HG02981 (cell line): ENCODE measurements at regions not wholly inside any gene's neighbourhood (a gene's known extent, or its start where the extent isn't known, plus 50 kb on each side); places are given as distances from the start of the nearest gene placed in this dataset.

Experiments
- ATAC-seq: cut with Tn5 transposase; IDR thresholded peaks from one replicate; pipeline ENCODE4 v1.9.1; 2021; ENCODE audit warnings: mild to moderate bottlenecking, moderate library complexity; ENCODE audit not compliant: unreplicated experiment

DNA sequence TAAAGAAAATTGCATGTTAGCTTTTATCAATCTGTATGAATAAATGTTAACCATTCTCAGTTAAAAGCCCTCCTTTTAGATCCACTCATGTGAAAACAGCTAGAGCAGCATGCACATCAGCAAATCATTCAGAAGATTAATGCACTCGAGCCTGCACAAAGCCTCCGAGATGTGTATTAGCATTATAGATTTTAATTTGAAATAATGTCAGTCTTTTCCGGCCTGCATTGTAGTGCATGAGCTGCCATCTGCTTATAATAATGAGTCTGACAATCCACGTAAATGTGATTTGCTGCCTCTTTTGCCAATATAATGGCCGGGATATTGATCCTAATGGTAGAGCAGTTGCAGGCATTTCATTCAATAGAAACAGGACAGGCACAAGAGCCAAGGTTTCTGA, 585.1 kb downstream of the IRX1 start:
- no peak for ATAC-seq

DNA sequence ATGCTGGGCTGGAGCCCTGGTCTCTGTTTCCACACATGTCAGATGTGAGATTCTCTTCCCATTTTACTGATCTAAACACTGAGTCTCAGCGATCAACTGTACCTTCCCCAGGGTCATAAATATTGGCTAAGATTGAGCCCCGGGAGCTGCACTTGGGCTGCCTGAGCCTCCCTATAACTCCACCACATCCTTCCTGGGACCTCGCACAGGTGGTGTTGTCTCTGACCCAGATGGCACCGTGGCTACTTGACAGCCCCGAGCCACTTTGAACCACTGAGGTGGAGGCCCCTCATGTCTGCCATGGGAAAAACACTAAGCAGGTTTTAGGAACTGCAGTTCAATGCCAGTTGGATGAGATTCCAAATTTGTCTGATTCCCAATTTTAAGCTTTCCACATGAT, 586.5 kb downstream of the IRX1 start:
- ATAC-seq: no peak

DNA sequence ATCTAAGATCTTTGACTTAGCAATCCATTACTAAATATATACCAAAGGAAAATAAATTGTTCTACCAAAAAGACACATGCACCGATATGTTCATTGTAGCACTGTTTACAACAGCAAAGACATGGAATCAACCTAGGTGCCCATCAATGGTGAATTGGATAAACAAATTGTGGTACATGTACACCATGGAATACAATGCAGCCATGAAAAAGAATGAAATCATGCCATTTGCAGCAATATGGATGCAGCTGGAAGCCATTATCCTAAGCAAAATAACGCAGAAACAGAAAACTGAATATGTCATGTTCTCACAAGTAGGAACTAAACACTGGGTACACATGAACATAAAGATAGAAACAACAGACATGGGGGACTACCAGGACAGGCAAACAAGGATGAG, 589.5 kb downstream of the IRX1 start:
- ATAC-seq: no peak

DNA sequence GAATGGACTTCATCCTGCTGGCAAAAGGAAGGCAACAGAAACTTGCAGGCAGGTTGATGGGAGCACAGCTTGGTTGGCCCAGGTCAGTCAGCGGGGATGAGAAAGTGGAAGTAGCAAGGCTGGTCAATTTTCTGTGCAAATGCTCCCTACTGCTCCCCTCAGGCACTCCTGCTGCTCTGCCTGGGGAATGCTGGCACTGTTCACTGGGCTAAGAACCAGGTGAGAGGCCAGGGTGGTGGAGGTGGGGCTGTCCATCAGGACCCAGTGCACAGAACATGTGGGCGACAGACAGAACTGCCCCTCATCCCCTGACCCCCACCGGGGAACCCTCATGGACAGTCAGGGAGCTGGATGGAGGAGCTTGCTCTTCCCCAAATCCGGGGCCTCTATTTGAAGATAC, 593.1 kb downstream of the IRX1 start:
- no peak for ATAC-seq

DNA sequence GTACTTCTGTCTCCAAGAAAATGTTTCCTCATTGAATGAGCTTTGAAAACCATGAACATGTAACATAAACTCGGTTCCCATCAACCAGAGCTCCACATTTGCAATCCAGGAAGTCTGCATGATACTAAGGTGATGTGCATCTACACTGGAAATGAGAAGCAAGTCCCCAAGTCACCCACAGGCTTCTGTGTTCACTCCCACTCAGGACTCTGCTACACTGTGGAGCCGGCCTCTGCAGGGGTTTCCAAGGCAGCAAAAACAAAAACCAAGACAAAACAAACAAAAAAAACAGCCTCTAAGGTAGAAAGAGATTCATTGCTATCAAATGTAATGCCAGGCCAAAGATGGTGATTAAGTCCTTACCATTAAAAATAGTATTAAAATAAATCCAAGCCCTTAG, 593.7 kb downstream of the IRX1 start:
- no peak for ATAC-seq

DNA sequence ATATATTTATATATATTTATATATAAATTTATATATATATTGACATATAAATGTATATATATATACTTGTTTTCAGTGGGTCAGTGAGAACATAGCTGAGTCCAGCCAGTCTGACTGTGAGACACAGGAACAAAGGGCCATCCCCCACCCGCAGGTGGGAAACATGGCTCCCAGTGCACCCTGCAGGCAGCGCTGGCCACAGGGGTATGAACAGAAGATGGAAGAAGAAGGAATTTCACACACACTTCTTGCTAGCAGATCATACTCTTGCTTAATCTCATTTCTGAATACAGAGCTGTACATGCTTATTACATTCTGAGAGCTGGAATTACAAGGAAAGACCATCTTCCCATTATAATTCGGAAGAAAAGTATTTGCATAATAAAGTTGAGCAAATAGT, 595.4 kb downstream of the IRX1 start:
- no peak for ATAC-seq

DNA sequence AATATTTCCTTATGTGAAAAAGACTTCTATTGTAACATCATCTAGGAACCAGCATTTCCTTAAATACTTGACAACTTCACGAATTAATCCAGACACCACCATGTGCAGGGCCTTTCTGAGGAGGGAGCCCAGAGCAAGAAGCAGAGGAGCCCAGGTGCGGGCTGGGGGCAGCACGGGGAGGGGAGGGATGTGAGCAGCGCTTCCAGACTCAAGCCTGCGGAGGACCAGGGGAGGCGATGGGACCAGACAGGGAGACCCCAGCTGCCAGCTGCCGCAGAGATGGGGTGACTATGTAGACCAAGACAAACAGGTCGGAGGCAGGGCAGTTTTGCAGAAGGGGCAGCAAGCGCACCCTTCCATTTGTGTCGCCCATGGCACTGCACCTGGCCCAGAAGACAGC, 596.1 kb downstream of the IRX1 start:
- no peak for ATAC-seq

DNA sequence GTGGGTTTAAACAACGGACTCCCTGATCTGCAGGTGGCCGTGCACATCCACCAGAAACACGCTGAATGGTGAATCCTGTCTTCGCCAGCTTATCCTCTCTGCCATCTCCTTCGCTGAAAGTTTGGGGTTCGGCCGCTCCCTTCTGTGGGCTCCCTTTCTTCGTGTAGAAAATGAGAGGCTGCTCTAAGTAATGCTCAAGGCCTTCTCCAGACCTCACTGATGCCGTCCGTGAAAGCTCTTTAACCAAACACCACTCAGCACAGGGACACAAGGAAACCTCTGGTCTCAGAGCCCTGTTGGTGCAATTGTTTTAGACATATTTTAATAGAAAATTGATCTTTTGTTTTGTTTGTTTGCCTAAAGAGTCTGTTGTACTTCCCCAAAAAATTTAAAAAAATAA, 596.5 kb downstream of the IRX1 start:
- no peak for ATAC-seq

DNA sequence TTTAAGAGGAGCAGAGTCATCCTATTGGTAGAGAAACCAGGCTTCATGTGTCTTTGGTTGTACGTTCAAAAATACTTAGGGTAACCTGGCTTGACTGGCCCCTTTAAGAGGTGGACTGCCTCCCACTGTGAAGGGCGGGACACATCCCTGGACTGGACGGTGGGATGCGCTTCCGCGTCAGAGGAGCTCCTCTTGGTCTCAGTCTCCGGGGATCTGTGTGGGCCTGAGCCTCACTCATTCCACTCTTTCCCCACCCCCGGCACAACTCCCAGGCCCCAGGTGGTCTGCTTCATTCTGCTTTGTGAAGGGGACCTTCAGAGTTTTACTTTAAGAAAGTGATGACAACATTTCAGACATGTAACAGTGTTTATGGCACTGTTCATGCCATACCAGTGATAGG, 601.1 kb downstream of the IRX1 start:
- no peak for ATAC-seq

DNA sequence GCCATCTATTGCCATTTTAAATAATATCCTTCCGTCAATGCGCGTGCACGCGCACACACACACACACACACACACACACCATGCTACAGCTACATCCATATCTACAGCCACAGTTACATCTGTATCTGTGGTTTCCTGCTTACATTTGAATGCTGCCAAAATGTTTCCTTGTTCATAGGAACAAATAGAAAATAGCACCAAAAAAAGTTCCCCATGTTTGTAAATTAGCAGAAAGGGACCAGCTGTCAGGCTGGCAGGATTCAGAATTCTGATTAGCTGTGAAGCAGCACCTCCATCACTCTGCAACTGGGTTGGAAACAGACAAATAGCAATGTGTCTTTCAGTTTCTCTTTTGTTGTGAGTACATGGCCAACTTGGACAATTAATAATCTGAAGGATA, 601.5 kb downstream of the IRX1 start:
- ATAC-seq: no peak

DNA sequence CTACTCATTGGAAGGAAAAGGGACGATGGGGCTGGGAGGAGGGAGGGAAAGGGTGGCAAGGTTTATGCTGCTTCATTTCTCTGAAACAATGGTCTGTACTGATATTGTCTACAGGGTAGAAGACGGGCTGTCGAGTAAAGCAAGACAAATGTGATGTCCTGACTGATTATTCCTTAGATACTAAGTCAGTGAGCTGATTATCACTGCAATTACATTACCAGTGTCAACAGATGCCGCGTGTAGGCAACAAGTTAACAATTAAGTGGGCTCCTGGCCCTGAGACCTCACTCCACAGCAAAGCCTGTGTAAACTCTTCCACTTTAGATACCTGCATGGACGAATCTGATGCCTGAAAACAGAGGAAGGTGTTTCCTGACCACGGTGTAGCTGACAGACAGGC, 602.8 kb downstream of the IRX1 start:
- ATAC-seq: no peak

DNA sequence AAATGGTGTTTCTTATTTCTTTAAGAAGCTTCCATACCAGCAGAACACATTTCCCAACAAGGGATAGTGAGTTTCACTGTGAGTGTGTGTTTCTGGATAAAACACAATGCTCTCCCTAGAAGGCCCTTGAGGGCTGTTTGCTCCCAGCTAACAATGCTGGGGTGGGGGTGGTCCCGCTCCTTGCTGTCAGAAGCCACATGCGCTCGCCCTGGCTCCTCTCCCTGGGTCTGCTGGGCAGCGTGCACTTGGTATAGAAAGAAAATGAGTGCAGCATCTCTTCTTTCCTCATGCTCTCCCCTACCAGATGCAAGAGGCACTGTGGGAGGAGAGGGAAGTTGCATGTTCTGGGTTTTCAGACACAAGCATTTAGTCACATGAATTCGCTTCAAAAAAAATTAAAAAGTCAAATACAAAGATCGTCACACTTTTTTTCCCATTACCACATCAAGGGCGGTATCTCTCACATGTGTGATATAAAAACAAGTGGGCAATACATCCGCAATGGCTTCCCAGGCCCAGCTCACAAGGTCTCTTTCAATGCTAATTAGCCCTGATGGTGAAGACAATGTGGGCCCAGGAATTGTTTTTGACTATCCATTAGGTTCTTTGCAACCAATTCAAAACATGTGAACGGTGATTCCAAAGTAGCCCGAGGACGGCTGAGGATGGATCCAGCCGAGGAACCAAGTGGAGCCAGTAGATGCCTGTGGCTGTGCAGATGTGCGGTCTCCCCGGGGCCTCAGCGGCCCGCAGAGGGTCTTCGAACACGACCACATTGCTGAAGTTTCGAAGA, 603.6 kb downstream of the IRX1 start:
- ATAC-seq: no peak

DNA sequence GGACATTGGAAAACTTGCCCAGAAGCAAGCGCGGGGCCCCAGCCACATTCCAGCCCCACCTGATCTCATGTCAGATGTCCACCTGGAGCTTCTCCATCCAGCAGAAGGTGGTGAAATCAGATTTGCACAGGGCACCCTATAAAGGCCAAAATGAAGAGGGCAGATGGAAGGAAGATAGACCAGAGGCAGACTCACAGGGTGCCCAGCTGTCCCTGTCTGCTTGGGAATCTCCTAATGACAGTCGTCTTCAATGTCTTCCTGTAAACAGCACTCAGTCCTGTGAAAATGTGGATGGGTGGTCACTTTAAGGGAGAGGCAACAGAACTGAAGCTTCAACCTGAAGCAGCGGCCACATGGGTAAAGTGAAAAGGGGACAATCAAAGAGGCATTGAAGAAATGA, 607.5 kb downstream of the IRX1 start:
- no peak for ATAC-seq

DNA sequence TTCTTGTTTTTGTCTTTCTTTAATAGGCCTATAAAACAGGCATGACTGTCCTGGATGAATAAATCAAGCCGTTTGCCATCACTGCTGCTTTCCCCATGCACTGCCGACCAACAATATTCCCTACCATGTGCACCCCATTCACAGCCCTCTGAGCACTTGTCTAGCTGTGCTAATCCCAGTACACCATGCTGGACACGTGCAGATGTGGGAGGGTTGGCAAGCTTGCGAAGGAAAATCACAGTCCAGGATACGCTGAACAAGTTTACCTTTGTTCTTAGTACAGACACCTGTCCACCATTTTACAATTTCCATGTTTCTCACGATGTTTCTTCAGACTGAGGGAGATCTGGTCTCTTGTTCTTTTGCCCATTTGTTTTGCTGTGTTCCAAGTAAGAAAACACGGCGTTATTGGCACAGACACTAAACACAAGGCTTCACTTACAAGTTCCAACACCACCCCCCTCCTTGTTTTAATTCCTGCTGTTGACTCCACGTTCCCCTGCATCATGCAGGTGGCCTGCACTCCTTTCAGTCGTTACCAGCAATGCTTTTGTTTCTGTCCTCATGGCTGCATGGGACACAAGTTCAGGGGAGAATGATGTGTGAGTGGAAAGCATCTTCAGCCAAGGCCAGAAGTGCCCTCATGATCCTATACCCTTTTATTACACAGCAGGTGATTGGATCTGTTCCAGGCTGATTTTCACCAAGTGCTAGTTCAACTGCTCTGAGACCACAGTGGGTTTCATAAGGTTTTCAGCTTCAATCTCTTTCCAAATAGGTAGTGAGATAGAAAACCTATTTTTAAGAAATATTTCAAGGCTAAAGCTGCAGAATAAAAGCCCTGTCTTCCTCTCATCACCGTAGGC, 608.9 kb downstream of the IRX1 start:
- no peak for ATAC-seq

DNA sequence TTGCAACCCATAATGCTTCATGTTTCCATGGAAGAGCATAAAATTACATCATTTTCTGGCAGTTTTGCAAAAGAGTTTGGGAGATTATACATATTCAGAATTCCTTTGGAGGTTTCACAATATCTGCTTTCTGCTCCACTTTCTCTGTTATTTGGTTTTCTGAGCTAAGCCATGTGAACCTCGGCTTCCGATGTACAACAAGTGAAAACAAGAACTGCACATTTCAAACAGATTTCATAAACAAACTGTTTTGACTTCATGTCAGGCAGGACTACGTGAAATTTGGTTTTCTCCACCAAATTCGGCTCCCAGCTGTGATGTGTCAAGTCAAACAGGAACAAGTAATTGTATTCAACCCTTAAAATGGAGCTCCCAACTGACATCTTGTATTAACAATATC, 609.8 kb downstream of the IRX1 start:
- no peak for ATAC-seq

DNA sequence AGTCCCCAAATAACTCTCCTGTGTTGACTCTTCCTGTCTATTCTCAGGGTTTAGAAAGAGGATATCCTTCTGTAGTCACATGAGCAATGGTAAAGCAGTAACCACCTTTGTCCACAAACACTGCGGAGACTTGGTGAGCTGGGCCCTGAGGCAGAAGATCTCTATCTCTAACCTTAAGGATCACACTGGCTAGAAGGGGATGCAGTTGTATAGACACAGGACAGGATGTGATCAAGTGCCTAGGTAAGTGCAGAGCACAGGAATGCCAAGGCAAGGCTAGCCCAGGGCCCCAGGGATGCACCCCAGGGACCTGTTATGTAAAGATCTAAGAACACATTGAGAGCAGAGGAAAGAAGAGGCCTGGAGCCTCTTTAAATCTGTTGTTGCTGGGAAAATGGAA, 610.5 kb downstream of the IRX1 start:
- ATAC-seq: no peak

DNA sequence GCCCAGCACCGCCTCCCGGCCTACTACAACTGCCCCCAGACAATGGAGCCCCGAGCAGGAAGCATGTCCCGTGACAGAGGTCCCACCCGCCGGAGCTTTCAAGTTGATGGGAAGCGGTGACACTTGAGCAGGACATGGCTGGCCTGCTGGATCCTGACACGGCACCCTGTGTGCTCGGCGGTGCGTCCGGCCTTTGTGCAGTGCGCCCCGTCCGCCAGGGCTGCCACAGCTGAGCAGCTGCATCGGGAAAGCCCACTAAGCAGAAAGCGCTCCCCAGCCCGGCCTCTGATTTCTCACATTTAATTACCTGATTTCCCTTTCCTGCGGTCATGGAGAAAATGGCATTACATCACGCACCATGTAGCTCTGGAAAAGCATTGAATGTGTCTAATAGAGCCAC, 611.9 kb downstream of the IRX1 start:
- no peak for ATAC-seq

DNA sequence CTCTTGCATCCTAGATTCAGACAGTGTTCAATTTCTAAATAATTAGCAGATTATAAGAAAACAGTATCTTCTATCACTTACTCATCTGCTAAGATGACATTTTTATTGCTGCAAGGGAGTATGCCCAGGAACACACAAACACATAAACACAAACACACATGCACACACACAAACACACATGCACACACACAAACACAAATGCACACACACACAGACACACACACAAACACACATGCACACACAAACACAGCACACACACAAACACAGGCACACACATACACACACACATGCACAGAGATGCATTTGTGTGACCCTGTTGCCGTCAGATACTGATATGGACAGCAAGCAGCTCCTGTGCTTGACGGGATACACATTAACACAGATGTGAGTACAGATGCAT, 612.9 kb downstream of the IRX1 start:
- ATAC-seq: no peak

DNA sequence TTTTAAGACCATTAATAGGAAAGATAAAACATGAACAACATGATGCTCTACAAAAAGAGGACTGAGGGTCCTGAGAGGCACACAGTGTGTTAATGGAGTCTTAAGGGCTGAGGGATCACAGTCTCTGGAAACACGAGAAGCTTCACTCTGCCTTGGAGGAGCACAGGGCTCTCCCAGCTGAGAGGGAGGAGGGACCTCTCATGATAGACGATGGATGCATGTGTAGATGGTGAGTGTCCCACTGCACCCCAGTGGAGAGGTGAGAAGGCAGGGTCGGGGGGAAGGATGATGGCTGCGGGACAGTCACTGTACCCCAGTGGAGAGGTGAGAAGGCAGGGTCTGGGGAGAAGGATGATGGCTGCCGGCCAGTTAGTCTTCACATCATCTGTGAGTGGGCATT, 613.4 kb downstream of the IRX1 start:
- ATAC-seq: no peak

DNA sequence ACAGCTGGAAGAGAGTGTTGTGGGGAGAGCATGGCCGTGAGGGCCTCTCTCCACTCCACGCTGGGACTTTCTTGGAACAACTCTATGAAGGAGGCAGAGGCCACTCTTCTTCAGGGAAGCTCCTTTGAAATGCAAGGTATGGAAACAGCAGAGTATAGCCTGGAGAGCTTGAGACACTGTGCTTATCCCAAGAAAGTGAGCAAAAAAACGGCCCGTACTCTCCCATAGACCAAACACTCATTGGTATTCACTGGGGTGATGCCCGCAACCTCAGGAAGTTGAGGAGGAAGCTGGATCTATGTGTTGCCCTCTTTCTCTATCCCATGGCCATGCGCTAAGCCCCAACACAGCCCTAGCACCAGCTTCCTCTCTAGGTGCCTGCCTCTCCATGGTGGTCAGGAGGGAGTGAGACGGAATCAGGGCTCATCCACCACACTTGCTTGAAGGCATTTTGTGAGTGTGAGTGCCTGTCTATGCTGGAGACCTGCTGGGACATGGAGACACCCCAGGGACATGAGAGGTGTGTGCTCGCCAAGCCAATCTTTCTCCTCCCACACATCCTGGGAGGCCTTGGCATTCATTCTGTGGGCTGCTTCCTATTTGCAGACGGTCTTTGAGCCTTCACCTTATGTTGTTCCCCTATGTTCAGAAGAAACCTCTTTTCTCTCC, 616.6 kb downstream of the IRX1 start:
- no peak for ATAC-seq

DNA sequence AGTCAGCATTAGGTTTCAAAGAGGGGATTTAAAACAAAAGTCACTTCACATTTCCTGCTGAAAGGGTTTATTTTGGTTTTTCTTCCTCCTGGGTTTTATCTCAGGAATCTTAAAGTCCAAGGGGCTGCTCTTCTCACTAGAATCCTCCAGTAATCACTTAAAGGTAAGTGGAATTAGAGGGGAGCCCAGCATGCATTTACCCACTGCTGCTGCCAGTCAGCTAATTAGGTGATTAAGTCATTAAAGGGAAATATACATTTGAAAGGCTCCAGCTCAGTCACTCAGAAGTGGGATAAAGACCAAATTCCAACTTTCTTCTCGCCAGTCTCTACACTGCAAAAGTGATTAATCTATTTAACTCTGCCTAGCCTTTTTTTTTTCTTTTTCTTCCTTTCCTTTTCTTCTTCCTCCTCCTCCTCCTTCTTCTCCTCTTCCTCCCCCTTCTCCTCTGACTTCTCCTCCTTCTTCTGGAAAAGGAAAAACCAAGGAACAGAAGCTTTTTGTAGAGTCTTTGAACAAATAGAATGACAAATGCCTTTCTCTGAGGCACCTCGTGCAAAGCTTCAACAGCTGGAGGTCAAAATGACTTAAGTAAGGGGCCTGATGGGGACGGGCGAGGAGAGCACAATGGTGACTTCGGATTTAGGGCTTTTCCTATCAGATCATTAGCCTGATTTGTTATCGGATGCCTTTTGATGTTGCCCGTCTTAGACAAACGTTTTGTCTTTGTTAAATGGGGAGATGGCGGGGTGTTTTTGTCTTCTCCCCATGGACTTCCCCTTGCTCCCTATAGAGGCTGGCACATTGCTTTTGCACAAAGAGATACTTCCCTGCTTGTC, 617.6 kb downstream of the IRX1 start:
- ATAC-seq: no peak
